AG09309 (cell line): ENCODE measurements at regions not wholly inside any gene's neighbourhood (a gene's known extent, or its start where the extent isn't known, plus 50 kb on each side); places are given as distances from the start of the nearest gene placed in this dataset.

Experiments
- DNase-seq: peaks from one replicate; pipeline ENCODE4 v3.0.0-alpha.2; 2010; ENCODE audit warnings: low read depth
- H3K4me3 ChIP-seq: 2 replicates; pipeline ENCODE4 v1.5.1; 2011; ENCODE audit warnings: mild to moderate bottlenecking, low read depth, low read length, moderate library complexity; ENCODE audit not compliant: control insufficient read depth
- TF ChIP-seq, protein P1 (sequence below): IDR thresholded peaks from 2 replicates; pipeline ENCODE4 v1.5.1; 2011; ENCODE audit warnings: mild to moderate bottlenecking, low read depth, low read length, inconsistent platforms; ENCODE audit not compliant: insufficient read depth, control insufficient read depth; ENCODE audit errors: missing control alignments

DNA sequence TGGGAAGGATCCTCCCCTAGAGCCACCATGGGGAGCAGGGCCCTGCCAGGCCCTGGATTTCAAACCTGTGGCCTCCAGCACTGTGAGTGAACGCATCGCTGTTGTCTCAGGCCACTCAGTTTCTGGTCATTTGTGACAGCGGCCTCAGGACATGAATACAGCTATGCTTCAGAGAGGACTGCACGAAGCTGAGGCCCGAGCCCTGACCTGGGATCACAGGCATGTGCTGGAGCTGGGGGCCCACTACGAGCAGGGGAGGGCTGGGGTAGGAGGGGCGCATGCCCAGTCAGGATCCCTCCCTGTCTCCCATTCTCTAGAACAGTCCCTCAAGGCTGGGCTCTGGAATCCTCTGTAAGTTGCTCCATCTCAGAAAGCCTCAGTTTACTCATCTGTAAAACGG, 242.1 kb downstream of the CTTN start:
- TF ChIP-seq, protein P1, sequence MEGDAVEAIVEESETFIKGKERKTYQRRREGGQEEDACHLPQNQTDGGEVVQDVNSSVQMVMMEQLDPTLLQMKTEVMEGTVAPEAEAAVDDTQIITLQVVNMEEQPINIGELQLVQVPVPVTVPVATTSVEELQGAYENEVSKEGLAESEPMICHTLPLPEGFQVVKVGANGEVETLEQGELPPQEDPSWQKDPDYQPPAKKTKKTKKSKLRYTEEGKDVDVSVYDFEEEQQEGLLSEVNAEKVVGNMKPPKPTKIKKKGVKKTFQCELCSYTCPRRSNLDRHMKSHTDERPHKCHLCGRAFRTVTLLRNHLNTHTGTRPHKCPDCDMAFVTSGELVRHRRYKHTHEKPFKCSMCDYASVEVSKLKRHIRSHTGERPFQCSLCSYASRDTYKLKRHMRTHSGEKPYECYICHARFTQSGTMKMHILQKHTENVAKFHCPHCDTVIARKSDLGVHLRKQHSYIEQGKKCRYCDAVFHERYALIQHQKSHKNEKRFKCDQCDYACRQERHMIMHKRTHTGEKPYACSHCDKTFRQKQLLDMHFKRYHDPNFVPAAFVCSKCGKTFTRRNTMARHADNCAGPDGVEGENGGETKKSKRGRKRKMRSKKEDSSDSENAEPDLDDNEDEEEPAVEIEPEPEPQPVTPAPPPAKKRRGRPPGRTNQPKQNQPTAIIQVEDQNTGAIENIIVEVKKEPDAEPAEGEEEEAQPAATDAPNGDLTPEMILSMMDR = no peak
- no peak overlapping the region for H3K4me3 ChIP-seq
- DNase-seq = no peak

DNA sequence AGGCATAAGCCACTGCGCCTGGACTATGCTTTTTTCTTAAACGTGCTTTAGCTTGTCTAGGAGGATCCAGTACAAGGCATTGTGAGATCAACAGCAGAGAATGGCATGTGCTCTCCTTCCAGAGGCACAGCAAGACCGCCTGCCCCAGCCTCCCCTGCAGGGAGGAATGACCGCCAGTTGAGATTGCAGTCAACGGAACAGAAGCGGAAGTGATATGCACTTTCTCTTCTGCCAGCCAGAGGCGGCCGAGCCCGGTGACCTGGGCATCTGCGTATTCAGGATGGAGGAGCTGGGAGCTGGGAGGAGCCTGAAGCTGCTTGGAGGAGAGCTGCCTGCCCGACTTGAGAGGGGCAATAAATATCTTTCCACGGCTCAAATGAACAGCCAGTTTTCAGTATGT, 243.0 kb downstream of the CTTN start:
- TF ChIP-seq, protein P1 = no peak
- H3K4me3 ChIP-seq = no peak overlapping the region
- no peak for DNase-seq

DNA sequence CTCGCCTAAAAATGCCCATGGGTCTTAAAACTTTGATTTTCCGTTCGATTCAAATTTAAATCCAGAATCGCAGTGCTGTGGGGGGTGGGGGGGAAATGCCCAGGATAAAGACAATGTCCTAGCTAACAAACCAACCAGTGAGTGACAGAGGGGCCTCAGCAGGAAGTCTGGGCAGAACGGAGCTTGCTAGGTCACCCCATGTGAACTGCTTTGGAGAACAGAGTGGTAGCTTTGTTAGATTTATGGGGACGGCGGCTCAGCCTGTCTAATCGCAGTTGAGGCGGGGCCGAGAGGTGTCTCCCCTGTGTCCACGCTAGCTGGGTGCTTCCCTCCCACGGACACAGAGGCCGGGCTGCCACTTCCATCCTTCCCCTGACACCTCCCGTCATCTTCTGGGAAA, 243.9 kb downstream of the CTTN start:
- no peak for DNase-seq
- TF ChIP-seq, protein P1 = no peak
- no peak overlapping the region for H3K4me3 ChIP-seq

DNA sequence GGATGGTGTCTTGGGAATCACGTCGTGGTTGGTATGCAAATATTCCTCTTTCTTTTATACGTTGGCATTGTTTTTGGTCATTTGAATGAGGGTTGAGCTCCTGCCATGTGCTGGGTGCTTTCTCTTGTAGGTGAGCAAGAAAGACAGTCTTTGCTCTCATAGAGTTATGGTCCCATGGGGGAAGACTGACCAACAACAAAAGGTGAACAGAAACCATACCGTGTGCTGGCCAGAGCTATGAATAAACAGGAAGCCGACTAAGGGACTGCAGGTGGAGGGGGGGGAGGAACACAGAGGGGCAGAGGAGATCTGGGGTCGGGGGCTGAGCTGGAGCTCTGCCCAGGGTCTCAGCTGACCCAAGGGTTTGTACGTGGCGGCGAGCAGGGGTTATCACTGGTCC, 245.3 kb downstream of the CTTN start:
- TF ChIP-seq, protein P1 = no peak
- no peak for DNase-seq
- H3K4me3 ChIP-seq = no peak overlapping the region

DNA sequence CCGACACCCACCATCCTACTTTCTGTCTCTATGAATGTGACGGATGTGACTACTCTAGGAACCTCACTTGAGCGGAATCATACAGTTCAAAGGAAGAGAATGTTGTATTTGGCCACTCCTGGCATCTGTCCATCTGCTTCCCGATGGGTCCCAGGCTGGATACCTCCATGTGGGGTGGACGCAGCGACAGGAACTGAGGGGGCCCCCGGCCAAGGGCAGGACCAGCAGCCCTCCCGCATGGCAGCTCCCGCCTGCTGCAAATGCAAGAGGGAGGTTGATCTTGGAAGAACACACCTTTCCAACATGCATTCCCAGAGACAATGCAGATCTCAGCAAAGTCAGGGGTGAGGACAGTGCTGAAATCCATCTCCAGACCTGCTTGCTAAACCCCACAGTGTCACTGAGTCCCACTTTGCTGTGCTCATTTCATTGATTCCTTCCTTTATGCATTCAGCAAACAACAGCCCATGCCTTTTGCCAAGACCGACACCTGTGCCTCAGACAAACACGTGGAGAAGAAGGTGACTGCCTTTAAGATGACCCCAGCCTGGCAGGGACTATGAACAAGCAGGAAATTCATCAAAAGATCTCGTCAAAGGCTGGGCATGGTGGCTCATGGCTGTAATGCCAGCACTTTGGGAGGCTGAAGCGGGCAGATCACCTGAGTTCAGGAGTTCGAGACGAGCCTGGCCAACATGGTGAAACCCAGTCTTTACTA, 246.2 kb downstream of the CTTN start:
- TF ChIP-seq, protein P1 = no peak
- no peak for DNase-seq
- no peak overlapping the region for H3K4me3 ChIP-seq

DNA sequence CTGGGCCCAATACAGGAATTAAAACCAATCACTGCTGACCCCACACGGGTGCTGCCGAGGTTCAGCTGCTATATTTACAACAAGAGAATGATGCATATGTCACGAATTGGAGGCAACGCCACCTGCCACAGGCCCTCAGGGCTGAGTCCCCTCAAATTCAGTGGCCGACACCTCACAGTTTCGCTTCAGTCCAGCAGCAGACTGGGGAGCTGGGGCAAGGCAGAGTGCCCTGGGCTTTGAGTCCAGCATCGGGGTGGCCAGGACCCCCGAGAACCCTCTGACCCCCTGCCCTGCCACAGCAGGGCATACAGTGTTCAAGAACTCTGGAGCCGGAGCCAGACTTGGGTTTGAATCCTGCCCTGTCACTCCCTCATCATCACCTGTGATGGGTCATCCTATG, 247.2 kb downstream of the CTTN start:
- TF ChIP-seq, protein P1 = no peak
- no peak for DNase-seq
- no peak overlapping the region for H3K4me3 ChIP-seq
